Bronchial epithelial cell (primary cell): ENCODE measurements at regions not wholly inside any gene's neighbourhood (a gene's known extent, or its start where the extent isn't known, plus 50 kb on each side); places are given as distances from the start of the nearest gene placed in this dataset.

Source experiments
- DNase-seq: peaks from one replicate; pipeline ENCODE4 v3.0.0-alpha.2; 2010; ENCODE audit warnings: low read depth
- FAIRE-seq: peaks from 2 replicates; lab custom pipeline; 2011; peaks lifted over from hg19 to GRCh38; lab: Jason Lieb, UNC
- H3K27me3 ChIP-seq: 2 replicates; pipeline ENCODE4 v1.5.1; 2011; ENCODE audit warnings: low read length; ENCODE audit not compliant: control insufficient read depth, insufficient read depth
- H3K36me3 ChIP-seq: 2 replicates; pipeline ENCODE4 v1.5.1; 2011; ENCODE audit warnings: low read length; ENCODE audit not compliant: control insufficient read depth, insufficient read depth
- H3K4me3 ChIP-seq: 2 replicates; pipeline ENCODE4 v1.5.1; 2011; ENCODE audit warnings: mild to moderate bottlenecking, low read depth, low read length, control low read depth
- CTCF ChIP-seq: IDR thresholded peaks from 2 replicates; pipeline ENCODE4 v1.5.1; 2011; ENCODE audit warnings: mild to moderate bottlenecking, moderate library complexity, low read length, control low read depth, inconsistent platforms; ENCODE audit not compliant: insufficient read depth, severe bottlenecking

- no peak for DNase-seq
- Histone ChIP-seq H3K27me3 (no peaks in the 10 kb centered on the region), H3K36me3 (no peaks in the 10 kb centered on the region), H3K4me3 (no peak overlapping the region)
- no peak for FAIRE-seq
- no peak for TF ChIP-seq CTCF
Observed at GRCh38 chr1:57882934-57883641, 459.2 kb upstream of the DAB1 start.

- no peaks in the 10 kb centered on the region for H3K36me3 ChIP-seq
- FAIRE-seq (no peak), DNase-seq (no peak)
- H3K27me3 ChIP-seq: no peaks in the 10 kb centered on the region
- H3K4me3 ChIP-seq: no peak overlapping the region
- TF ChIP-seq CTCF: no peak
Observed at GRCh38 chr1:57882072-57882471, 458.2 kb upstream of the DAB1 start.

GRCh38 chr1:57881639-57882038 is 457.8 kb upstream of the DAB1 start:
- TF ChIP-seq CTCF: no peak
- DNase-seq: no peak
- no peak for FAIRE-seq

GRCh38 chr1:57879700-57880099 is 455.8 kb upstream of the DAB1 start:
- FAIRE-seq (no peak), DNase-seq (no peak)
- no peak for TF ChIP-seq CTCF
- Histone ChIP-seq H3K36me3 (no peaks in the 10 kb centered on the region), H3K4me3 (no peak overlapping the region), H3K27me3 (no peaks in the 10 kb centered on the region)

More at GRCh38 chr1:57881639-57882038, 457.8 kb upstream of the DAB1 start:
- H3K4me3 ChIP-seq: no peak overlapping the region
- no peaks in the 10 kb centered on the region for H3K27me3 ChIP-seq
- H3K36me3 ChIP-seq: no peaks in the 10 kb centered on the region

GRCh38 chr1:57874418-57874877 is 450.6 kb upstream of the DAB1 start:
- FAIRE-seq (no peak), DNase-seq (peak; percentile 7)
- H3K36me3 ChIP-seq: no peaks in the 10 kb centered on the region
- no peak overlapping the region for H3K4me3 ChIP-seq
- H3K27me3 ChIP-seq: no peaks in the 10 kb centered on the region
- TF ChIP-seq CTCF: no peak

- Histone ChIP-seq H3K4me3 (no peak overlapping the region), H3K27me3 (no peaks in the 10 kb centered on the region), H3K36me3 (no peaks in the 10 kb centered on the region)
- no peak for TF ChIP-seq CTCF
- FAIRE-seq: no peak
- DNase-seq: no peak
Observed at GRCh38 chr1:57872913-57873312, 449.1 kb upstream of the DAB1 start.
